Endothelial cell of umbilical vein (primary cell): ENCODE measurements at regions not wholly inside any gene's neighbourhood (a gene's known extent, or its start where the extent isn't known, plus 50 kb on each side); places are given as distances from the start of the nearest gene placed in this dataset.

Experiments used
- CTCF ChIP-seq, 2 donors: IDR thresholded peaks; 1 replicate in 1 of 2; 2 replicates in 1 of 2; pipeline ENCODE4 v1.5.1; 2011; ENCODE audit warnings: low read length in 2 of 2, mild to moderate bottlenecking in 2 of 2, moderate library complexity in 2 of 2, control low read depth in 1 of 2, inconsistent platforms in 1 of 2, low read depth in 1 of 2; ENCODE audit not compliant: insufficient read depth in 1 of 2; ENCODE audit errors: extremely low read depth in 1 of 2
- EZH2 ChIP-seq: IDR thresholded peaks from 2 replicates; pipeline ENCODE4 v1.6.1; 2012; ENCODE audit warnings: borderline replicate concordance, low read depth, mild to moderate bottlenecking, moderate library complexity, low read length, inconsistent platforms; ENCODE audit not compliant: severe bottlenecking
- FOS ChIP-seq: IDR thresholded peaks from 2 replicates; pipeline ENCODE4 v1.6.1; 2011; ENCODE audit warnings: mild to moderate bottlenecking, low read length, moderate library complexity, borderline replicate concordance; ENCODE audit not compliant: insufficient read depth
- JUN ChIP-seq: IDR thresholded peaks from 2 replicates; pipeline ENCODE4 v1.6.1; 2011; ENCODE audit warnings: borderline replicate concordance, low read depth; ENCODE audit not compliant: insufficient read length, insufficient read depth
- MAX ChIP-seq: IDR thresholded peaks from 2 replicates; pipeline ENCODE4 v1.6.1; 2011; ENCODE audit not compliant: insufficient read depth, insufficient read length
- MYC ChIP-seq: IDR thresholded peaks from one replicate; pipeline ENCODE4 v1.6.1; 2011; ENCODE audit warnings: mild to moderate bottlenecking, low read depth, low read length
- POLR2A ChIP-seq: IDR thresholded peaks from 2 replicates; pipeline ENCODE4 v1.6.1; 2012; ENCODE audit warnings: low read depth, mild to moderate bottlenecking, control low read depth, low read length
- POLR2AphosphoS5 ChIP-seq: IDR thresholded peaks from 2 replicates; pipeline ENCODE4 v1.6.1; 2012; ENCODE audit warnings: low read depth, mild to moderate bottlenecking, control low read depth, low read length, moderate library complexity; ENCODE audit not compliant: insufficient read depth

GRCh38 chr3:17798000-17798399 is 55.6 kb upstream of the TBC1D5 start:
- TF ChIP-seq EZH2 (no peak), CTCF (IDR thresholded peaks at IDR 0.05; ENCODE audit: extremely low read depth in 1 of 2, insufficient read depth in 1 of 2, low read depth in 1 of 2, low read length in 2 of 2) (no peak), POLR2AphosphoS5 (no peak), POLR2A (no peak), JUN (no peak), MYC (no peak), MAX (no peak), FOS (no peak)
